Transverse colon (tissue), 4 donors: ENCODE measurements at regions not wholly inside any gene's neighbourhood (a gene's known extent, or its start where the extent isn't known, plus 50 kb on each side); places are given as distances from the start of the nearest gene placed in this dataset.

Source experiments
- DNase-seq: peaks from one replicate; pipeline ENCODE4 v3.0.0-alpha.2; 2019
- H3K27ac ChIP-seq, 4 donors: fragments of 200-600 bp; sonication (generic); 2 replicates each; pipeline ENCODE4 v1.5.1; 2016 to 2018; ENCODE audit warnings: inconsistent platforms in 4 of 4
- H3K27me3 ChIP-seq: fragments of 200-600 bp; sonication (generic); 2 replicates; pipeline ENCODE4 v1.5.1; 2017; ENCODE audit warnings: inconsistent platforms
- H3K36me3 ChIP-seq, 4 donors: fragments of 200-600 bp; sonication (generic); 2 replicates each; pipeline ENCODE4 v1.5.1; 2017 to 2019; ENCODE audit warnings: inconsistent platforms in 4 of 4
- H3K4me1 ChIP-seq, 4 donors: fragments of 200-600 bp; sonication (generic); 2 replicates each; pipeline ENCODE4 v1.5.1; 2017 to 2020; ENCODE audit warnings: inconsistent platforms in 4 of 4
- H3K4me3 ChIP-seq, 4 donors: fragments of 200-600 bp; sonication (generic); 1 replicate in 1 of 4; 2 replicates in 3 of 4; pipeline versions ENCODE4 v1.5.1 to v1.6.1; 2017 to 2019; ENCODE audit warnings: inconsistent platforms in 4 of 4
- H3K9me3 ChIP-seq, 2 donors: fragments of 200-600 bp; sonication (generic); 2 replicates each; pipeline ENCODE4 v1.5.1; 2017 to 2019; ENCODE audit warnings: inconsistent platforms in 2 of 2
- EP300 ChIP-seq: sonication (generic); formaldehyde crosslinking; IDR thresholded peaks from one replicate; pipeline ENCODE4 v1.6.1; 2017; ENCODE audit warnings: antibody characterized with exemption, low read depth
- POLR2A ChIP-seq: fragments of 450-650 bp; IDR thresholded peaks from one replicate; pipeline ENCODE4 v1.6.1; 2016; ENCODE audit warnings: antibody characterized with exemption, mild to moderate bottlenecking, moderate library complexity
- POLR2AphosphoS5 ChIP-seq, 3 donors: sonication (generic); formaldehyde crosslinking; IDR thresholded peaks; one replicate each; pipeline ENCODE4 v1.6.1; 2016; ENCODE audit warnings: antibody characterized with exemption in 3 of 3
- WGBS, 2 donors: methylation state at CpG; one replicate each; pipeline ENCODE4 v1.1.5; 2018; ENCODE audit warnings: low coverage in 1 of 2; 5-methylcytosine and 5-hydroxymethylcytosine counted together
- in situ Hi-C, 4 donors: fragments of 200-750 bp; cut with MboI; loops; one replicate each; pipeline versions ENCODE4 v1.15.0 to v1.15.1; 2017; ENCODE audit warnings: low sequenced_read_pairs in 3 of 4, low pct_ligation_motif_present in 1 of 4, low pct_unique_long_range_greater_than_20kb in 1 of 4
- intact Hi-C: fragments of 100-400 bp; cut with DNase I; formaldehyde crosslinking; loops from one replicate; pipeline ENCODE4 v1.15.1; 2023; ENCODE audit warnings: low total_unique reads
- TF ChIP-seq, protein P1 (sequence below), 5 experiments: fragments of 200-600 bp in 3 of 5; fragments of 450-650 bp in 2 of 5; sonication (generic) in 3 of 5; IDR thresholded peaks; 1 replicate in 2 of 5; 2 replicates in 3 of 5; pipeline ENCODE4 v1.5.1; 2016 to 2017; ENCODE audit warnings: antibody characterized with exemption in 5 of 5, inconsistent platforms in 3 of 5, mild to moderate bottlenecking in 2 of 5, moderate library complexity in 1 of 5

DNA sequence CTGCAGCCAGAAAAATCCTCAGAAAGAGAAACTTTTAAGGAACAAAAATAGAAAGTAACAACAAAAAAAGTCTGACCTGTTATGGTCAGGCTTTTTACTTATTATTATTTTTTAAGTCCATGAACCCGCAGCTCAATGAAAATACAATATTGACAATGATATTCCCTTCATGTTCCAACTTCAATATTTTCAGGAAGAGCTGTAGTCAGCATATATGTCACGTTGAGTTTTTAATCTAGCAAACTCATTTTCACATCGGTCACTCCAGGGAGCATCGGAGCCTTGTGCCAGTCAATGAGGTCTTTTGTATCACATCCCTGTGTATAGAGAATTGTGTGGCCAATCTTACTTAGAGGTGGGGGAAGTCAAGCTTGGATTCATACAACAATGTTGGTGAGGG, 568.4 kb upstream of the GCFC2 start:
- H3K36me3 ChIP-seq: no peaks in the 10 kb centered on the region
- H3K27ac ChIP-seq: no peak overlapping the region
- no peak for TF ChIP-seq POLR2A
- no peak for TF ChIP-seq EP300
- TF ChIP-seq, protein P1, sequence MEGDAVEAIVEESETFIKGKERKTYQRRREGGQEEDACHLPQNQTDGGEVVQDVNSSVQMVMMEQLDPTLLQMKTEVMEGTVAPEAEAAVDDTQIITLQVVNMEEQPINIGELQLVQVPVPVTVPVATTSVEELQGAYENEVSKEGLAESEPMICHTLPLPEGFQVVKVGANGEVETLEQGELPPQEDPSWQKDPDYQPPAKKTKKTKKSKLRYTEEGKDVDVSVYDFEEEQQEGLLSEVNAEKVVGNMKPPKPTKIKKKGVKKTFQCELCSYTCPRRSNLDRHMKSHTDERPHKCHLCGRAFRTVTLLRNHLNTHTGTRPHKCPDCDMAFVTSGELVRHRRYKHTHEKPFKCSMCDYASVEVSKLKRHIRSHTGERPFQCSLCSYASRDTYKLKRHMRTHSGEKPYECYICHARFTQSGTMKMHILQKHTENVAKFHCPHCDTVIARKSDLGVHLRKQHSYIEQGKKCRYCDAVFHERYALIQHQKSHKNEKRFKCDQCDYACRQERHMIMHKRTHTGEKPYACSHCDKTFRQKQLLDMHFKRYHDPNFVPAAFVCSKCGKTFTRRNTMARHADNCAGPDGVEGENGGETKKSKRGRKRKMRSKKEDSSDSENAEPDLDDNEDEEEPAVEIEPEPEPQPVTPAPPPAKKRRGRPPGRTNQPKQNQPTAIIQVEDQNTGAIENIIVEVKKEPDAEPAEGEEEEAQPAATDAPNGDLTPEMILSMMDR (IDR thresholded peaks at IDR 0.05): no peak
- TF ChIP-seq POLR2AphosphoS5 (IDR thresholded peaks at IDR 0.05): no peak
- intact Hi-C loops (no loop called here), in situ Hi-C loops (no loop called here)
- no peaks in the 10 kb centered on the region for H3K27me3 ChIP-seq
- DNase-seq: no peak
- H3K9me3 ChIP-seq: no peaks in the 10 kb centered on the region
- no peaks in the 10 kb centered on the region for H3K4me1 ChIP-seq
- H3K4me3 ChIP-seq: no peak overlapping the region
- 66 to 70% methylated on average over 4 of the region's 4 CpGs for WGBS, 2 donors

DNA sequence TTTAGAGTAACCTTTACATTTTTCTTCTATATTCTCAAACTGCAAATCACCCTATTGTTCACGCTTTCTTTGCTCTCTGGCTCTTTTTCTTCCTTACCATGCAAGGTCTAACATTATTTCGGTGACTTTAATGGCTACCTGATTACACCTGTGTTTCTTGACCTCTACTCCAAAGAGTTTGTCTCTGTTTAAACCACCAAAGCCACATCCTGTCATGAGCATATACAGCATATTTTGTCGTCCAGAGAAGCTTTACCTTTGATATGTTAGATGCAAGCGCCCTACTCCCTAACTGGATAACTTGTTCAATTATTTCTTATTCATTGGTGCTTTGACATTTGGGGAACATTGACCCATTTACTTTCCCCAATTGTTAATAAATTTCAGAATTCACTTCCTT, 565.1 kb upstream of the GCFC2 start:
- H3K4me1 ChIP-seq: no peaks in the 10 kb centered on the region
- H3K27me3 ChIP-seq: no peaks in the 10 kb centered on the region
- H3K4me3 ChIP-seq: no peak overlapping the region
- in situ Hi-C loops: no loop called here
- TF ChIP-seq, protein P1 (IDR thresholded peaks at IDR 0.05): no peak
- TF ChIP-seq POLR2A (no peak), POLR2AphosphoS5 (IDR thresholded peaks at IDR 0.05) (no peak), EP300 (no peak)
- no peaks in the 10 kb centered on the region for H3K9me3 ChIP-seq
- no peak for DNase-seq
- WGBS, 2 donors: 68 to 83% methylated on average over 4 of the region's 4 CpGs
- intact Hi-C loops: no loop called here
- no peaks in the 10 kb centered on the region for H3K36me3 ChIP-seq
- H3K27ac ChIP-seq: no peak overlapping the region

DNA sequence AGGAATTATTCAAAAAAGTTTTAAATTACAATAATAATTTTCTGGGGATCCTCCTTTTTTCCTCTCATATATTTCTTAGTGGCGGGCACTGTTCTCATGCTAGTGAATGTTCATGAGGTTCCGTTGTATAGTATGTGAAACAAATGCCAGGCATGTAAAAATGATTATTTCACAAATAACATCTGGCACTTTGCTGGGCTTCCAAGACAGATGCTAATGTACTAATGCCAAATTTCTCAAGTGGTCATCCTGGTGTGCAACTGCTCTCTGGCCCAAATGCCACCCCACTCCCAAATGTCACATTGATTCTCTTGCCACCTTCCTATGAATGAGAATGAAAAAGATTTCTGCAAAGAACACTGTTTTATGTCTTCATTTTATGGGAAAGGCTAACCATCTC, 564.0 kb upstream of the GCFC2 start:
- no peaks in the 10 kb centered on the region for H3K27me3 ChIP-seq
- DNase-seq: no peak
- H3K36me3 ChIP-seq: no peaks in the 10 kb centered on the region
- no peaks in the 10 kb centered on the region for H3K4me1 ChIP-seq
- intact Hi-C loops: no loop called here
- in situ Hi-C loops: no loop called here
- TF ChIP-seq EP300 (no peak), POLR2A (no peak), POLR2AphosphoS5 (IDR thresholded peaks at IDR 0.05) (no peak)
- TF ChIP-seq, protein P1 (IDR thresholded peaks at IDR 0.05): no peak
- no peak overlapping the region for H3K4me3 ChIP-seq
- WGBS, 2 donors: 86 to 92% methylated on average over 2 of the region's 2 CpGs
- H3K9me3 ChIP-seq: no peaks in the 10 kb centered on the region
- no peak overlapping the region for H3K27ac ChIP-seq

DNA sequence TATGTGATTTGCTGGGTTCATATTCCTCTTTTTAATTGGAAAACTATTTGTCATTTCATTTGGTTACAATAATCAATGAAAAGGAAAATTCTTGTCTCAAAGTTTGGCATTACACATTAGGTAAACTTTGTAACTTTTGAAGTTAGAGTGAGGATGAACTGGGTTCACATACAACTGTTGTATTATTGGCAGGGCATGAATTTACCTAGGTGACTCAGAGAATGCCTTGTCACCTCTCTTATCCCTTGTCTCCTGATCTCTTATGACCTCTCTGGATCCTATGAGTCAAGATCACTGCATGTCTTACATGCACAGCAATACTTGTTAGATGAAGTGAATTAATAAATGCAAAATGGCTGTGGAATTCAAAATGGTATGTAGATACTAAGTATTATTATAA, 563.4 kb upstream of the GCFC2 start:
- in situ Hi-C loops: no loop called here
- Histone ChIP-seq H3K4me3 (no peak overlapping the region), H3K27ac (no peak overlapping the region), H3K36me3 (no peaks in the 10 kb centered on the region), H3K27me3 (no peaks in the 10 kb centered on the region), H3K4me1 (no peaks in the 10 kb centered on the region), H3K9me3 (no peaks in the 10 kb centered on the region)
- DNase-seq: no peak
- intact Hi-C loops: no loop called here
- TF ChIP-seq POLR2AphosphoS5 (IDR thresholded peaks at IDR 0.05) (no peak), EP300 (no peak), POLR2A (no peak)
- TF ChIP-seq, protein P1 (IDR thresholded peaks at IDR 0.05): no peak
